ENCODE measurements at regions not wholly inside any gene's neighbourhood (a gene's known extent, or its start where the extent isn't known, plus 50 kb on each side); places are given as distances from the start of the nearest gene placed in this dataset.

DNA sequence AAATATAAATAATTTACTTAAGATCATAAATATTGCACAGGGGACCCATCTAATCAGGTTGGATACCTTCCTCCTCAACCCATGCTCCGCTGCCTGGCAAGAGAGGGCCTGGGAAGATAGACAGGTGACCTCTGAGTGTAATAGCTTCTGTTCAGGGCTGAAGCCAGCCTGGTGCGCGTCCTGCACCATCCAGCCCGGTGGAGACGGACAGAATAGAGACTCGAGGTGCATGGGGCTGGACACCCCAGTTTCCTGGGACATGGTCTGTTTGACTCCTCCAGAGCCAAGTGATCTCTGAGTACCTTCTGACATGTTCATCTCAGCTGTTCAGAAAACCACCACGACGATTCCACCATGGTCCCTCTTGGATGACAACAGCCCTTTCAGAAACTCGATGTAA lies 209.3 kb upstream of the MYT1L start:
- H3K27me3 ChIP-seq: no peaks in the 10 kb centered on the region
- TF ChIP-seq EP300 (IDR thresholded peaks at IDR 0.05; ENCODE audit: low read depth) (no peak), POLR2A (IDR thresholded peaks at IDR 0.05) (no peak), POLR2AphosphoS5 (IDR thresholded peaks at IDR 0.05) (no peak)
- TF ChIP-seq, protein P1, sequence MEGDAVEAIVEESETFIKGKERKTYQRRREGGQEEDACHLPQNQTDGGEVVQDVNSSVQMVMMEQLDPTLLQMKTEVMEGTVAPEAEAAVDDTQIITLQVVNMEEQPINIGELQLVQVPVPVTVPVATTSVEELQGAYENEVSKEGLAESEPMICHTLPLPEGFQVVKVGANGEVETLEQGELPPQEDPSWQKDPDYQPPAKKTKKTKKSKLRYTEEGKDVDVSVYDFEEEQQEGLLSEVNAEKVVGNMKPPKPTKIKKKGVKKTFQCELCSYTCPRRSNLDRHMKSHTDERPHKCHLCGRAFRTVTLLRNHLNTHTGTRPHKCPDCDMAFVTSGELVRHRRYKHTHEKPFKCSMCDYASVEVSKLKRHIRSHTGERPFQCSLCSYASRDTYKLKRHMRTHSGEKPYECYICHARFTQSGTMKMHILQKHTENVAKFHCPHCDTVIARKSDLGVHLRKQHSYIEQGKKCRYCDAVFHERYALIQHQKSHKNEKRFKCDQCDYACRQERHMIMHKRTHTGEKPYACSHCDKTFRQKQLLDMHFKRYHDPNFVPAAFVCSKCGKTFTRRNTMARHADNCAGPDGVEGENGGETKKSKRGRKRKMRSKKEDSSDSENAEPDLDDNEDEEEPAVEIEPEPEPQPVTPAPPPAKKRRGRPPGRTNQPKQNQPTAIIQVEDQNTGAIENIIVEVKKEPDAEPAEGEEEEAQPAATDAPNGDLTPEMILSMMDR (IDR thresholded peaks at IDR 0.05): no peak
- H3K4me1 ChIP-seq: no peaks in the 10 kb centered on the region
- no peaks in the 10 kb centered on the region for H3K36me3 ChIP-seq
- H3K27ac ChIP-seq: no peak overlapping the region
- 76% methylated on average over 9 of the region's 9 CpGs; no CpG with 5 or more reads in 1 of the 2 donors for WGBS, 2 donors (ENCODE audit: low coverage in 1 of 2)
- in situ Hi-C loops (cut with MboI; ENCODE audit: low pct_ligation_motif_present in 1 of 4, low pct_unique_long_range_greater_than_20kb in 1 of 4, low sequenced_read_pairs in 3 of 4): no loop called here
- intact Hi-C loops (cut with DNase I; ENCODE audit: low total_unique reads): no loop called here
- no peak for DNase-seq
- H3K9me3 ChIP-seq: no peaks in the 10 kb centered on the region
- H3K4me3 ChIP-seq: no peak overlapping the region

DNA sequence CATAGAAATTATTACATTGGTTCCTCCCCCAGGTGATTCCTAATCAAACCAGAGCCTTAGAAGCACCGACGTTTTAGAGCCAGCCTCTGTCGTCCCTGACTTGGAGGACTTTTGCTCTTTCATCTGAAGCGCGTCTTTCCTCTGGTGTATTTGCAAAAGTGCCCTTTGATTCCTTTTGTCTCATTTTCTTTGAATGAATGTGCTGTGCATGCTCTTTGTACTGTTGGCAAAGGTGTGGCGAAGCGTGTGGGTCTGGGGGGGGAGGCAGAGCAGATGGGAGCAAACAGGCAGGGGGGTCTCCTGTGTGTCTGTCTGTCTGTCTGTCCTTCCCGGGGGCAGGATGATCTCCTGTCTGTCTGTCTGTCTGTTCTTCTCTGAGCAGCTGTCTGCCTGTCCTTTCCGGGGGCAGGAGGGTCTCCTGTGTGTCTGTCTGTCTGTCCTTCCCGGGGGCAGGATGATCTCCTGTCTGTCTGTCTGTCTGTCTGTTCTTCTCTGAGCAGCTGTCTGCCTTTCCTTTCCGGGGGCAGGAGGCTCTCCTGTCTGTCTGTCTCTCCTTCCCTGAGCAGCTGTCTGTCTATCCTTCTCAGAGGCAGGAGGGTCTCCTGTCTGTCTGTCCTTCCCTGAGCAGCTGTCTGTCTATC lies 205.5 kb upstream of the MYT1L start:
- intact Hi-C loops (cut with DNase I; ENCODE audit: low total_unique reads) (no loop called here), in situ Hi-C loops (cut with MboI; ENCODE audit: low pct_ligation_motif_present in 1 of 4, low pct_unique_long_range_greater_than_20kb in 1 of 4, low sequenced_read_pairs in 3 of 4) (no loop called here)
- Histone ChIP-seq H3K4me1 (no peaks in the 10 kb centered on the region), H3K36me3 (no peaks in the 10 kb centered on the region), H3K27me3 (no peaks in the 10 kb centered on the region), H3K4me3 (no peak overlapping the region), H3K9me3 (no peaks in the 10 kb centered on the region), H3K27ac (no peak overlapping the region)
- WGBS, 2 donors (ENCODE audit: low coverage in 1 of 2): 50 to 56% methylated on average over 3 to 11 of the region's 11 CpGs
- DNase-seq: no peak
- TF ChIP-seq POLR2A (IDR thresholded peaks at IDR 0.05) (no peak), EP300 (IDR thresholded peaks at IDR 0.05; ENCODE audit: low read depth) (no peak), POLR2AphosphoS5 (IDR thresholded peaks at IDR 0.05) (no peak)

DNA sequence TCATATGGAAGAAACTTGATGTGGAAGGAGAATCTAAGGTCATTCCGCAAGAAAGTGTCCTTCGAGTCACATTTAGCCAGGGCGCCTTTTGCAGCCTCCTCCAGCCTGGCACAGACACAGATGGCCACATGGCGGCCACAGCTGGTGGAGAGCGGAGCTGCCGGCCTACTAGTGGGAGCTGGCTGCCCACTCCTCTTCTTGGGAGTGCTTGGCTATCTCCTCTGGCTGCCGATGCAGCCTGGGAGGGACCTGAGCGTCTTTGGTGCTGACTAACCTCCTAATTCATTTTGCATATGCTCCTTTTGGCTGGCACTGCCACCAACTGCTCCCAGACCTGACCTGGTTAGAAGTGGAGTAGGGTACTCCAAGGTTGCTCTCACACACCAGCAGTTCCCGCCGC lies 199.3 kb upstream of the MYT1L start:
- in situ Hi-C loops (cut with MboI; ENCODE audit: low pct_ligation_motif_present in 1 of 4, low pct_unique_long_range_greater_than_20kb in 1 of 4, low sequenced_read_pairs in 3 of 4): no loop called here
- WGBS, 2 donors (ENCODE audit: low coverage in 1 of 2): 78% methylated on average over 10 of the region's 10 CpGs; no CpG with 5 or more reads in 1 of the 2 donors
- Histone ChIP-seq H3K4me1 (no peaks in the 10 kb centered on the region), H3K4me3 (no peak overlapping the region), H3K27ac (no peak overlapping the region), H3K27me3 (no peaks in the 10 kb centered on the region), H3K36me3 (no peaks in the 10 kb centered on the region), H3K9me3 (no peaks in the 10 kb centered on the region)
- intact Hi-C loops (cut with DNase I; ENCODE audit: low total_unique reads): no loop called here
- TF ChIP-seq POLR2A (IDR thresholded peaks at IDR 0.05) (no peak), EP300 (IDR thresholded peaks at IDR 0.05; ENCODE audit: low read depth) (no peak), POLR2AphosphoS5 (IDR thresholded peaks at IDR 0.05) (no peak)
- TF ChIP-seq, protein P1 (IDR thresholded peaks at IDR 0.05): no peak
- no peak for DNase-seq

DNA sequence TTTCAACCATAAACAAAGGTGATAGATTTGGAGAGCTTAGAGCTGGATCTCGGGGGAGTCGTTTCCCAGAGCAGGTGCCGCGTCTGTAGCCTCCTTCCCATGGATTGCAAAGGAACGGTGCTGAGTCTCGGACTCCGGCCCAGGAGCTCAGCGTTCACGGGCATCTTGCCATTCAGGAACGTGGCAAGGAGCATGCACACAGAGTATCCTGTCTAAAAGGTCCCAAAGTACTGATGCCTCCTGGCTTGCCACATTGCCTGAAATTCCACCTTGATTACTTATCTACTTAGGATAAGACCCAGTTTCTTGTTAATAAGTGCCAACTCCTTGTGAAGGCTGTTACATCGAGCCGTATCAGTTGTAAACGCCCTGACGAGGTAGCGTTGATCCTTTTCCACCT lies 197.8 kb upstream of the MYT1L start:
- no peak overlapping the region for H3K4me3 ChIP-seq
- no peaks in the 10 kb centered on the region for H3K9me3 ChIP-seq
- DNase-seq: no peak
- no peak for TF ChIP-seq POLR2AphosphoS5 (IDR thresholded peaks at IDR 0.05)
- WGBS, 2 donors (ENCODE audit: low coverage in 1 of 2): 88 to 98% methylated on average over 8 to 15 of the region's 15 CpGs
- no peaks in the 10 kb centered on the region for H3K27me3 ChIP-seq
- in situ Hi-C loops (cut with MboI; ENCODE audit: low pct_ligation_motif_present in 1 of 4, low pct_unique_long_range_greater_than_20kb in 1 of 4, low sequenced_read_pairs in 3 of 4) (no loop called here), intact Hi-C loops (cut with DNase I; ENCODE audit: low total_unique reads) (no loop called here)
- no peaks in the 10 kb centered on the region for H3K36me3 ChIP-seq
- no peak overlapping the region for H3K27ac ChIP-seq
- no peaks in the 10 kb centered on the region for H3K4me1 ChIP-seq

DNA sequence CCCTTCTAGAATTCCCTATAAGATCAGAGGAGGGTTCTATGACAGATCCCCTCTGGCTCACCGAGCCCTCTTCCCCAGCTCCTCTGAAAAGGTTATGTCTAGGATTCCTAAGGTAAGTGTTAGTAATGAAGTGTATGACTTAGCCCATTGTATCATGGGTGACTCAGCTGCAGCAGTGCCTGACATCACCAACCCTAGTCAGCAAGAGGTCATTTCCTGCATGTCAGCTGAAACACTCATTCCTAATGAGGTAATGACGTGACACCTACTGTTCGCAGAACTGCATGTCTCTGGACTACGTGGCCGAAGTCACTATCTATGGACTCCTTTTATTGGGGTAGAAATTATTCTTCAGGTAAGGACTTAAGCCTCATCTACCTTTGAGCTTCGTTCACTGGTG lies 196.1 kb upstream of the MYT1L start:
- H3K27ac ChIP-seq: no peak overlapping the region
- H3K36me3 ChIP-seq: no peaks in the 10 kb centered on the region
- DNase-seq: no peak
- WGBS, 2 donors (ENCODE audit: low coverage in 1 of 2): 75 to 78% methylated on average over 2 to 6 of the region's 6 CpGs
- H3K9me3 ChIP-seq: no peaks in the 10 kb centered on the region
- H3K4me3 ChIP-seq: no peak overlapping the region
- TF ChIP-seq, protein P1 (IDR thresholded peaks at IDR 0.05): no peak
- TF ChIP-seq EP300 (IDR thresholded peaks at IDR 0.05; ENCODE audit: low read depth) (no peak), POLR2AphosphoS5 (IDR thresholded peaks at IDR 0.05) (no peak), POLR2A (IDR thresholded peaks at IDR 0.05) (no peak)
- no peaks in the 10 kb centered on the region for H3K27me3 ChIP-seq
- intact Hi-C loops (cut with DNase I; ENCODE audit: low total_unique reads) (no loop called here), in situ Hi-C loops (cut with MboI; ENCODE audit: low pct_ligation_motif_present in 1 of 4, low pct_unique_long_range_greater_than_20kb in 1 of 4, low sequenced_read_pairs in 3 of 4) (no loop called here)
- H3K4me1 ChIP-seq: no peaks in the 10 kb centered on the region
